CD4-positive, CD25-positive, alpha-beta regulatory T cell (primary cell): ENCODE measurements at regions not wholly inside any gene's neighbourhood (a gene's known extent, or its start where the extent isn't known, plus 50 kb on each side); places are given as distances from the start of the nearest gene placed in this dataset.

Experiments used
- ATAC-seq, 2 donors: fragments of 150-1000 bp; cut with Tn5 transposase; one replicate each; pipeline ENCODE4 v1.10.0; 2021; ENCODE audit warnings: low read depth in 2 of 2, moderate number of reproducible peaks in 2 of 2, moderate library complexity in 1 of 2
- DNase-seq, 3 donors: peaks; one replicate each; pipeline versions ENCODE4 v3.0.0 to v3.0.0-alpha.2; 2012 to 2022; ENCODE audit warnings: mixed read lengths in 1 of 3
- H3K27ac ChIP-seq: one replicate; pipeline ENCODE4 v1.7.0; 2013; ENCODE audit warnings: mild to moderate bottlenecking, low read length; ENCODE audit not compliant: insufficient read depth, poor library complexity, severe bottlenecking
- H3K27me3 ChIP-seq: one replicate; pipeline ENCODE4 v1.7.0; 2013; ENCODE audit warnings: low read length; ENCODE audit not compliant: control insufficient read depth, insufficient read depth
- H3K36me3 ChIP-seq: one replicate; pipeline ENCODE4 v1.7.0; 2013; ENCODE audit warnings: mild to moderate bottlenecking, low read length, moderate library complexity; ENCODE audit not compliant: control insufficient read depth, insufficient read depth
- H3K4me1 ChIP-seq: 2 replicates; pipeline ENCODE4 v1.7.0; 2013; ENCODE audit warnings: mild to moderate bottlenecking, low read length; ENCODE audit not compliant: insufficient read depth, control insufficient read depth, poor library complexity, severe bottlenecking
- H3K4me3 ChIP-seq: one replicate; pipeline ENCODE4 v1.7.0; 2013; ENCODE audit warnings: low read depth, mild to moderate bottlenecking, low read length, moderate library complexity
- H3K9me3 ChIP-seq, 2 experiments: 1 replicate in 1 of 2; 2 replicates in 1 of 2; pipeline ENCODE4 v1.7.0; 2013; ENCODE audit warnings: low read length in 2 of 2, mild to moderate bottlenecking in 1 of 2, moderate library complexity in 1 of 2; ENCODE audit not compliant: control insufficient read depth in 2 of 2
- H3K27ac Mint-ChIP-seq, 3 donors: one replicate each; pipeline ENCODE4 v1.8.0; 2020 to 2022; ENCODE audit warnings: mild to moderate bottlenecking in 3 of 3, mixed read lengths in 3 of 3, moderate library complexity in 2 of 3
- H3K27me3 Mint-ChIP-seq: one replicate; pipeline ENCODE4 v1.8.0; 2022; ENCODE audit warnings: mild to moderate bottlenecking, mixed read lengths
- H3K36me3 Mint-ChIP-seq: one replicate; pipeline ENCODE4 v1.8.0; 2020; ENCODE audit warnings: mixed read lengths
- H3K4me1 Mint-ChIP-seq, 4 donors: one replicate each; pipeline ENCODE4 v1.8.0; 2020 to 2022; ENCODE audit warnings: mixed read lengths in 4 of 4, mild to moderate bottlenecking in 1 of 4
- H3K4me3 Mint-ChIP-seq, 4 donors: one replicate each; pipeline ENCODE4 v1.8.0; 2020 to 2022; ENCODE audit warnings: mild to moderate bottlenecking in 4 of 4, mixed read lengths in 4 of 4, moderate library complexity in 3 of 4
- H3K9me3 Mint-ChIP-seq, 7 donors: one replicate each; pipeline ENCODE4 v1.8.0; 2020 to 2022; ENCODE audit warnings: mixed read lengths in 7 of 7, mild to moderate bottlenecking in 3 of 7, moderate library complexity in 2 of 7

DNA sequence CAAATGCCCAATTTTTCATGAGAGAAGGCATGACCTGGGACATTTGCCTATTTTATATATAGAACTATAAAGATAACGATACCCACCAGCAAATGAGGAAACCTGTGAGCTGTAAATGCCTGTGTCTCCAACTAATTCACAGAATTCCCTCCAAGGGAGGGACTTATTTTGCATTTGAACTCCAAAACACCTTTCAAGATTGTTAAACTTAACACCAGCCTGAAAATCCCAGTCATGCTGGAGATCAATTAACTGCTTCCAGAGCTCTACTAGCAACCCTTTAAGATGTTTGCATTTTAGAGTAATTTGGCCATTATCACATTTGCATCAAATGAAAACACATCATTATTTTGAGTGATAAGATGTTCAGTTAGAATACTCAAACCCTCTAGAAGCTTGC lies 68.1 kb upstream of the KLHL14 start:
- Histone ChIP-seq H3K4me3 (no peak overlapping the region), H3K36me3 (no peaks in the 10 kb centered on the region), H3K9me3 (no peaks in the 10 kb centered on the region), H3K27ac (no peak overlapping the region), H3K4me1 (no peaks in the 10 kb centered on the region), H3K27me3 (no peaks in the 10 kb centered on the region)
- no peaks in the 10 kb centered on the region for H3K27me3 Mint-ChIP-seq
- H3K4me1 Mint-ChIP-seq, result no peaks in the 10 kb centered on the region
- DNase-seq (no peak), ATAC-seq (no peak)
- no peak overlapping the region for H3K27ac Mint-ChIP-seq
- no peak overlapping the region for H3K4me3 Mint-ChIP-seq
- H3K9me3 Mint-ChIP-seq, result peaks cover 0 to 5% (median 0%) of the 10 kb centered on the region in 7 donors
- H3K36me3 Mint-ChIP-seq, result no peaks in the 10 kb centered on the region

DNA sequence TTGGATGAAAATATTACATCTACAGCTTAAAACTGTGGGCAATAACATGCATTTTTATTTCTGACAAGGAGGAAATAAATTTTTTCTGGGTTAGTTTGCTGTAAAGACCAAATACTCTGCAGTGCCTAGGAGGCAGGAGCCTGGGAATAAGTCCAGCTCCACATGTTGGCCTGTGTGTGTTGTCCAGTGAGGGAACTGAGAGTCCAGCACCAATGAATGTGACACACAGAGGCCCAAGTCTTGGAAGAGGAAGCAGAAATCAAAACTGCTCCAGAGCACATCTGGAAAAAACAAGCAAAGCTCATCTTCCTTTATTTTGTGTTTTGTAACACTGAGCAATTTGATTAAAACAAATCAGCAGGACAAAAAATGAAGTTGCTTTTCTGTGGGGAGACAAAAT lies 63.1 kb upstream of the KLHL14 start:
- Mint-ChIP-seq H3K27ac (no peak overlapping the region), H3K27me3 (no peaks in the 10 kb centered on the region), H3K36me3 (no peaks in the 10 kb centered on the region), H3K4me1 (no peaks in the 10 kb centered on the region), H3K9me3 (peaks cover 0 to 15% (median 4%) of the 10 kb centered on the region in 7 donors), H3K4me3 (no peak overlapping the region)
- H3K4me1 ChIP-seq, result no peaks in the 10 kb centered on the region
- H3K36me3 ChIP-seq, result no peaks in the 10 kb centered on the region
- no peaks in the 10 kb centered on the region for H3K9me3 ChIP-seq
- no peak overlapping the region for H3K27ac ChIP-seq
- no peak for ATAC-seq
- no peak overlapping the region for H3K4me3 ChIP-seq
- H3K27me3 ChIP-seq, result no peaks in the 10 kb centered on the region
- DNase-seq, result no peak

DNA sequence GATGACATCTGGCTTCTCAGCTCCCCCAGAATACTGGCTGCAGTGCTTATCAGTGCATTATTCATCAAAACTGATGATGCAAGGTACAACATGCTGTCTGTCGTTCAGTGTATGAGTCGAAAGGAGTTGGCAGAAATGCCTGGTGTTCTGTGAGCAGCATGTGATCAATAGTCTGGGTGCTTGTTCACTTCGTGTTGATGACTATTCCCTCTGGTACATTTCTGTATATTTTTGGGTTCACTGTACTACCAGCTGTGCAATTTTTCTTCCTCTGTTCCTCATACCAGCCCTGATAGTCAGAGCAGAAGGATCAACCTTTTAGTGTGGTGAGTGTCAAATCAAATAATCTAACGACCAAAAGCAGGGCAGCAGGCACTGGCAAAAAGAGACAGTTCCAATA lies 59.0 kb upstream of the KLHL14 start:
- Histone ChIP-seq H3K9me3 (no peaks in the 10 kb centered on the region), H3K36me3 (no peaks in the 10 kb centered on the region), H3K4me1 (no peaks in the 10 kb centered on the region), H3K4me3 (no peak overlapping the region), H3K27me3 (no peaks in the 10 kb centered on the region), H3K27ac (no peak overlapping the region)
- Mint-ChIP-seq H3K9me3 (peaks cover 0 to 13% (median 6%) of the 10 kb centered on the region in 7 donors), H3K36me3 (no peaks in the 10 kb centered on the region), H3K4me3 (no peak overlapping the region), H3K27ac (no peak overlapping the region), H3K27me3 (no peaks in the 10 kb centered on the region), H3K4me1 (no peaks in the 10 kb centered on the region)
- ATAC-seq (no peak), DNase-seq (no peak)

DNA sequence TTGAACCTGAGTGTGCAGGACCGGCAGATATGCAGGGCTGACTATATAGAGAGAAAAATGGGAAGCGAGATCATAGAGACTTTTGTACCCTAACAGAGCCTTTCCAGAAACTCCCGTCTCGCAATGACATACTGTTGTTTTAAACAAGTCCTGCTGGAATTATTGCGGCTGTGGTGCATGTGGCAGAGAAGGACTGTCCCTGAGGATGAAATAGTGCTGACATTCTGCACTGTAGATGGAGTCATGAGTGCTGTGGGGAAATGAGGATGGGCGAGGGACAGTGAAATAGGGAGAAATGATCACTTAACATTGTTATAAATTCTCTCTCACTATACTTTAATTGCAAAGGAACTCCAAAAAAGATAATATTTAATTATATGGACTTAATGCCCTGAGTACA lies 50.4 kb upstream of the KLHL14 start:
- Histone ChIP-seq H3K4me3 (no peak overlapping the region), H3K9me3 (no peaks in the 10 kb centered on the region), H3K27ac (no peak overlapping the region), H3K4me1 (no peaks in the 10 kb centered on the region), H3K27me3 (no peaks in the 10 kb centered on the region), H3K36me3 (no peaks in the 10 kb centered on the region)
- no peak overlapping the region for H3K4me3 Mint-ChIP-seq
- H3K4me1 Mint-ChIP-seq, result no peaks in the 10 kb centered on the region
- H3K27ac Mint-ChIP-seq, result no peak overlapping the region
- no peaks in the 10 kb centered on the region for H3K27me3 Mint-ChIP-seq
- peaks cover 0 to 3% (median 1%) of the 10 kb centered on the region in 7 donors for H3K9me3 Mint-ChIP-seq
- ATAC-seq, result no peak
- no peaks in the 10 kb centered on the region for H3K36me3 Mint-ChIP-seq
- DNase-seq, result no peak
